DOHH2 (cell line): ENCODE measurements at regions not wholly inside any gene's neighbourhood (a gene's known extent, or its start where the extent isn't known, plus 50 kb on each side); places are given as distances from the start of the nearest gene placed in this dataset.

ENCODE experiments used
- H3F3A ChIP-seq: fragments of 200-600 bp; sonication (generic), shearing (Covaris generic); 2 replicates; pipeline ENCODE4 v1.6.0; 2016; ENCODE audit warnings: antibody characterized with exemption, mild to moderate bottlenecking; ENCODE audit not compliant: control insufficient read depth, insufficient read depth
- H3K27ac ChIP-seq: fragments of 200-600 bp; sonication (generic); 2 replicates; pipeline ENCODE4 v1.5.1; 2014; ENCODE audit warnings: low read depth, mild to moderate bottlenecking, low read length, moderate library complexity
- H3K27me3 ChIP-seq: fragments of 200-600 bp; sonication (generic); 2 replicates; pipeline ENCODE4 v1.6.1; 2014; ENCODE audit warnings: mild to moderate bottlenecking, low read length, mixed read lengths; ENCODE audit not compliant: control insufficient read depth
- H3K36me3 ChIP-seq: fragments of 200-600 bp; sonication (generic); 2 replicates; pipeline ENCODE4 v1.6.1; 2014; ENCODE audit warnings: mild to moderate bottlenecking, low read length, moderate library complexity, mixed read lengths; ENCODE audit not compliant: control insufficient read depth
- H3K4me1 ChIP-seq: fragments of 200-600 bp; sonication (generic); 2 replicates; pipeline ENCODE4 v1.6.1; 2014; ENCODE audit warnings: mild to moderate bottlenecking, low read length, mixed read lengths; ENCODE audit not compliant: control insufficient read depth
- H3K4me2 ChIP-seq: fragments of 200-600 bp; sonication (generic); 2 replicates; pipeline ENCODE4 v1.6.0; 2014; ENCODE audit warnings: mild to moderate bottlenecking, low read length, moderate library complexity
- H3K4me3 ChIP-seq: fragments of 200-600 bp; sonication (generic); 2 replicates; pipeline ENCODE4 v1.5.1; 2014; ENCODE audit warnings: mild to moderate bottlenecking, low read length, mixed read lengths
- H3K79me2 ChIP-seq: fragments of 200-600 bp; sonication (generic); 2 replicates; pipeline ENCODE4 v1.6.1; 2014; ENCODE audit warnings: mild to moderate bottlenecking, low read length, mixed read lengths; ENCODE audit not compliant: control insufficient read depth
- H3K9me2 ChIP-seq: fragments of 200-600 bp; sonication (generic); replicated peaks from 2 replicates; pipeline ENCODE4 v1.6.1; 2014; ENCODE audit warnings: mild to moderate bottlenecking, low read length, mixed read lengths; ENCODE audit not compliant: control insufficient read depth
- H3K9me3 ChIP-seq: fragments of 200-600 bp; sonication (generic); 2 replicates; pipeline ENCODE4 v1.6.1; 2014; ENCODE audit warnings: antibody characterized with exemption, low read length, mixed read lengths; ENCODE audit not compliant: control insufficient read depth, insufficient read depth
- H4K20me1 ChIP-seq: fragments of 200-600 bp; sonication (generic); 2 replicates; pipeline ENCODE4 v1.6.0; 2014; ENCODE audit warnings: low read depth, mild to moderate bottlenecking, antibody characterized with exemption, low read length, moderate library complexity; ENCODE audit not compliant: control insufficient read depth, insufficient read depth
- CTCF ChIP-seq: fragments of 200-600 bp; sonication (generic); IDR thresholded peaks from one replicate; pipeline ENCODE4 v1.5.1; 2014; ENCODE audit warnings: antibody characterized with exemption, mild to moderate bottlenecking, low read depth, low read length; ENCODE audit not compliant: poor library complexity, severe bottlenecking
- EZH2phosphoT487 ChIP-seq: fragments of 200-600 bp; sonication (generic); IDR thresholded peaks from 2 replicates; pipeline ENCODE4 v1.6.1; 2017; ENCODE audit warnings: borderline replicate concordance, mild to moderate bottlenecking, antibody characterized with exemption, low read length, moderate library complexity, mixed read lengths

GRCh38 chr7:128172151-128172550, 68.9 kb upstream of the LEP start:
- H3K27me3 ChIP-seq = peaks cover 34% of the 10 kb centered on the region

DNA sequence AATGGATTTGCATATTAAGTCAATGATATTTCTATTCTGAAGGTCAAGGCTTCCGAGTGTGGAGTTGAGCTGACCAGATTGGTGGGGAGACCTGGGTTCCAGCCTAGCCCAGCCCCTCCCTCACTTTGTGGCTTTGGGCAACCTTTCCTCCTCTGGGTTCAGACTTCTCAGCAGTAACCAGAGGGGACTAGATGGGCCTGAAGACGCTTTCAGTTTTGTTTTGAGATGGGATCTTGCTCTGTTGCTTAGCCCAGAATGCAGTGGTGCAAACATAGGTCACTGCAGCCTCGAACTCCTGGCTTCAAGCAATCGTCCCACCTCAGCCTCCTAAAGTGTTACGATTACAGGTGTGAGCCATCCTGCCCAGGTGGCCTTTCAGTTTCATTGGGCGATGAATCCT, 68.1 kb upstream of the LEP start:
- H3K9me2 ChIP-seq = no peaks in the 10 kb centered on the region
- no peaks in the 10 kb centered on the region for H3F3A ChIP-seq
- H3K27ac ChIP-seq = no peak overlapping the region
- peaks cover 5% of the 10 kb centered on the region for H3K4me1 ChIP-seq
- TF ChIP-seq EZH2phosphoT487 (no peak), CTCF (no peak)
- no peaks in the 10 kb centered on the region for H3K79me2 ChIP-seq
- peaks cover 30% of the 10 kb centered on the region for H3K27me3 ChIP-seq
- H3K36me3 ChIP-seq = no peaks in the 10 kb centered on the region
- no peak overlapping the region for H3K4me3 ChIP-seq
- 0 out of 2 replicates have a peak, but pooled peaks cover under 1% of the 10 kb centered on the region for H4K20me1 ChIP-seq
- no peak overlapping the region for H3K4me2 ChIP-seq
- no peaks in the 10 kb centered on the region for H3K9me3 ChIP-seq

More at GRCh38 chr7:128172151-128172550, 68.9 kb upstream of the LEP start:
- Histone ChIP-seq H3K4me3 (no peak overlapping the region), H3K36me3 (no peaks in the 10 kb centered on the region), H4K20me1 (no peaks in the 10 kb centered on the region), H3K4me1 (peaks cover 7% of the 10 kb centered on the region), H3K79me2 (no peaks in the 10 kb centered on the region), H3K4me2 (no peak overlapping the region), H3K9me2 (no peaks in the 10 kb centered on the region), H3F3A (no peaks in the 10 kb centered on the region), H3K27ac (no peak overlapping the region), H3K9me3 (no peaks in the 10 kb centered on the region)
- TF ChIP-seq EZH2phosphoT487 (no peak), CTCF (no peak)

- H3K4me3 ChIP-seq = no peak overlapping the region
- H3K27me3 ChIP-seq = peaks cover 19% of the 10 kb centered on the region
- H3K9me3 ChIP-seq = no peaks in the 10 kb centered on the region
- TF ChIP-seq CTCF (no peak), EZH2phosphoT487 (no peak)
- no peaks in the 10 kb centered on the region for H3K79me2 ChIP-seq
- 0 out of 2 replicates have a peak, but pooled peaks cover 5% of the 10 kb centered on the region for H4K20me1 ChIP-seq
- H3K36me3 ChIP-seq = no peaks in the 10 kb centered on the region
- no peak overlapping the region for H3K27ac ChIP-seq
- H3K4me1 ChIP-seq = peaks cover 18% of the 10 kb centered on the region
- no peaks in the 10 kb centered on the region for H3F3A ChIP-seq
- H3K4me2 ChIP-seq = no peak overlapping the region
- no peaks in the 10 kb centered on the region for H3K9me2 ChIP-seq
These were observed 66.7 kb upstream of the LEP start for GRCh38 chr7:128174386-128174785.

DNA sequence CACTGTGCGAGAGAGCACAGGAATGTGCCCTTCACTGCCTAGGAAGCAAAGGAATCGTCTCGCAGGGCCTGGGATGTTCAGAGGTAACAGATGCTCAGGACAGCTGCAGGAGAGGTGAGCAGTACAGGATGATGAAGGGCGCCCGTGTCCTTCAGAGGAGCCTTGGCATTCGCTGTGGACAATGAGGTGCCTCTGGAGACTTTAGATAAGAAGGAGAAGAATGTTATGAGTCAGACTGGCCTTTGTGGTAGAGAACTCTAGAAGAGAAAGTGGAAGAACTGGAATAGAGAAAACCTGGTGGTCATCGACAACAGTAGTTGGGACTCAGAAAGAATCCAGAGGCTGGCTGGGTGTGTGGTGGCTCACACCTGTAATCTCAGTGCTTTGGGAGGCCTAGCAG, 64.4 kb upstream of the LEP start:
- Histone ChIP-seq H3K4me1 (peaks cover 18% of the 10 kb centered on the region), H3K79me2 (no peaks in the 10 kb centered on the region), H3K4me3 (no peak overlapping the region), H3K9me2 (no peaks in the 10 kb centered on the region), H3K36me3 (no peaks in the 10 kb centered on the region), H3K9me3 (no peaks in the 10 kb centered on the region), H3K27ac (no peak overlapping the region), H4K20me1 (0 out of 2 replicates have a peak, but pooled peaks cover 5% of the 10 kb centered on the region), H3F3A (no peaks in the 10 kb centered on the region), H3K27me3 (0 out of 2 replicates have a peak, but pooled peaks cover 8% of the 10 kb centered on the region), H3K4me2 (no peak overlapping the region)
- no peak for TF ChIP-seq EZH2phosphoT487
- no peak for TF ChIP-seq CTCF
